Endothelial cell of umbilical vein (primary cell): ENCODE measurements at regions not wholly inside any gene's neighbourhood (a gene's known extent, or its start where the extent isn't known, plus 50 kb on each side); places are given as distances from the start of the nearest gene placed in this dataset.

ENCODE experiments used
- CTCF ChIP-seq, 2 donors: IDR thresholded peaks; 1 replicate in 1 of 2; 2 replicates in 1 of 2; pipeline ENCODE4 v1.5.1; 2011; ENCODE audit warnings: low read length in 2 of 2, mild to moderate bottlenecking in 2 of 2, moderate library complexity in 2 of 2, control low read depth in 1 of 2, inconsistent platforms in 1 of 2, low read depth in 1 of 2; ENCODE audit not compliant: insufficient read depth in 1 of 2; ENCODE audit errors: extremely low read depth in 1 of 2
- EZH2 ChIP-seq: IDR thresholded peaks from 2 replicates; pipeline ENCODE4 v1.6.1; 2012; ENCODE audit warnings: borderline replicate concordance, low read depth, mild to moderate bottlenecking, moderate library complexity, low read length, inconsistent platforms; ENCODE audit not compliant: severe bottlenecking
- FOS ChIP-seq: IDR thresholded peaks from 2 replicates; pipeline ENCODE4 v1.6.1; 2011; ENCODE audit warnings: mild to moderate bottlenecking, low read length, moderate library complexity, borderline replicate concordance; ENCODE audit not compliant: insufficient read depth
- MAX ChIP-seq: IDR thresholded peaks from 2 replicates; pipeline ENCODE4 v1.6.1; 2011; ENCODE audit not compliant: insufficient read depth, insufficient read length
- MYC ChIP-seq: IDR thresholded peaks from one replicate; pipeline ENCODE4 v1.6.1; 2011; ENCODE audit warnings: mild to moderate bottlenecking, low read depth, low read length
- POLR2A ChIP-seq: IDR thresholded peaks from 2 replicates; pipeline ENCODE4 v1.6.1; 2012; ENCODE audit warnings: low read depth, mild to moderate bottlenecking, control low read depth, low read length
- POLR2AphosphoS5 ChIP-seq: IDR thresholded peaks from 2 replicates; pipeline ENCODE4 v1.6.1; 2012; ENCODE audit warnings: low read depth, mild to moderate bottlenecking, control low read depth, low read length, moderate library complexity; ENCODE audit not compliant: insufficient read depth

DNA sequence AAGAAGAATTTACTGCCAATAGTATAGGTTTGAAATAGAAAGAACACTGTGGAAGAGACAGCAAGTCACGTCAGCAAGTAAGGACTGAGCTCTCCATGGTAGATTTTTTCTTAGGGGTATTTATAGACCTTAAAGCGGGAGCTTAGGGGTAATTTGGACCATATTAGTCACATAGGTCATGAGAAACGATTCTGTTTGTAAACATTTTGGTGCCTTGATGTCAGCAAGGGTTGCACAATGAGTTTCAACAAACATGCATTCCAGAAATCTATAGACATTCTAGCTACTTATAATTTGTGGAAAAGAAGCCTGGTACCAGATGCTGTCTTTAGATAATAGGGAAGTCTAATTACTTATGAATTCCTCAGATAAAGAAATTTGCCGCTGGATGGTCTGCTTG, 624.7 kb downstream of the TDRD15 start:
- TF ChIP-seq EZH2, result no peak
- TF ChIP-seq CTCF (IDR thresholded peaks at IDR 0.05; ENCODE audit: extremely low read depth in 1 of 2, insufficient read depth in 1 of 2, low read depth in 1 of 2, low read length in 2 of 2), result no peak
- TF ChIP-seq POLR2A, result no peak
- no peak for TF ChIP-seq MYC
- no peak for TF ChIP-seq MAX
- no peak for TF ChIP-seq POLR2AphosphoS5
- no peak for TF ChIP-seq FOS
